ENCODE measurements at regions not wholly inside any gene's neighbourhood (a gene's known extent, or its start where the extent isn't known, plus 50 kb on each side); places are given as distances from the start of the nearest gene placed in this dataset.

GRCh38 chr12:14148489-14149270 lies 167.3 kb upstream of the GRIN2B start:
- no TSS peak for BruUV-seq (replicated peaks)
- Histone ChIP-seq H2AFZ (ENCODE audit: low read length) (no peak overlapping the region), H3K79me2 (ENCODE audit: insufficient read depth, low read length) (no peaks in the 10 kb centered on the region), H3K36me3 (replicated peaks in 1 of 2; ENCODE audit: control insufficient read depth in 1 of 2, insufficient read depth in 2 of 2, low read length in 2 of 2) (no peaks in the 10 kb centered on the region), H3K27ac (ENCODE audit: extremely low read length, insufficient read depth, low read length) (no peak overlapping the region), H3K4me2 (ENCODE audit: low read depth, low read length) (no peak overlapping the region), H3K9me3 (ENCODE audit: low read length) (no peaks in the 10 kb centered on the region), H3K4me1 (ENCODE audit: insufficient read depth, low read length) (no peaks in the 10 kb centered on the region), H3K27me3 (ENCODE audit: control insufficient read depth in 1 of 2, insufficient read depth in 2 of 2, low read length in 2 of 2) (no peaks in the 10 kb centered on the region), H3K4me3 (replicated peaks in 1 of 3; ENCODE audit: insufficient read depth in 1 of 3, low read depth in 2 of 3, low read length in 3 of 3) (no peak overlapping the region), H3K9ac (ENCODE audit: insufficient read depth, low read depth, low read length) (no peak overlapping the region), H4K20me1 (ENCODE audit: insufficient read depth, low read length) (no peaks in the 10 kb centered on the region)
- ChIA-PET CTCF (ENCODE audit: low intra/inter-chr PET ratio, low total read pairs) (no interaction called here), POLR2A (no interaction called here)
- ATAC-seq = no peak
- TF ChIP-seq ZFP36L2 (CRISPR knock-in tag; IDR thresholded peaks at IDR 0.05) = no peak
- TF ChIP-seq NRL (CRISPR knock-in tag; IDR thresholded peaks at IDR 0.05; ENCODE audit: borderline replicate concordance) = no peak
- TF ChIP-seq MNT (IDR thresholded peaks at IDR 0.05) = no peak
- no peak for TF ChIP-seq CSRNP1 (CRISPR knock-in tag; IDR thresholded peaks at IDR 0.05)
- no peak for TF ChIP-seq POLR2A (IDR thresholded peaks at IDR 0.05; ENCODE audit: insufficient read depth in 1 of 2, low read depth in 2 of 2, low read length in 2 of 2)
- TF ChIP-seq SPEN (CRISPR knock-in tag; IDR thresholded peaks at IDR 0.05; ENCODE audit: low read depth) = no peak
- no peak for TF ChIP-seq ZNF232 (CRISPR knock-in tag; IDR thresholded peaks at IDR 0.05; ENCODE audit: borderline replicate concordance)
- TF ChIP-seq ZNF235 (CRISPR knock-in tag; IDR thresholded peaks at IDR 0.05; ENCODE audit: borderline replicate concordance) = no peak
- no peak for TF ChIP-seq AHR (CRISPR knock-in tag; IDR thresholded peaks at IDR 0.05)
- TF ChIP-seq FOXP1 (IDR thresholded peaks at IDR 0.05) = no peak
- no peak for TF ChIP-seq FOXP1 (CRISPR knock-in tag; IDR thresholded peaks at IDR 0.05)
- no peak for TF ChIP-seq THAP8 (CRISPR knock-in tag; IDR thresholded peaks at IDR 0.05; ENCODE audit: borderline replicate concordance)
- TF ChIP-seq PAXIP1 (CRISPR knock-in tag; conservative IDR thresholded peaks at IDR 0.05) = no peak
- TF ChIP-seq KLF9 (CRISPR knock-in tag; IDR thresholded peaks at IDR 0.05; ENCODE audit: low read depth) = no peak
- TF ChIP-seq ZNF772 (CRISPR knock-in tag; IDR thresholded peaks at IDR 0.05) = no peak
- TF ChIP-seq ATF4 (CRISPR knock-in tag; IDR thresholded peaks at IDR 0.05) = no peak
- intact Hi-C loops (cut with micrococcal nuclease; ENCODE audit: unreplicated experiment) (no loop called here), in situ Hi-C loops (cut with HindIII; ENCODE audit: extremely low pct_ligation_motif_present, low pct_unique_long_range_greater_than_20kb) (no loop called here)
- no peak for DNase-seq (ENCODE audit: low spot score)
- no peak for FAIRE-seq
- 11% methylated on average over 6 of the region's 6 CpGs for WGBS (ENCODE audit: low lambda C conversion rate)

Measured in HepG2 (cell line).